ENCODE measurements at regions not wholly inside any gene's neighbourhood (a gene's known extent, or its start where the extent isn't known, plus 50 kb on each side); places are given as distances from the start of the nearest gene placed in this dataset.

DNA sequence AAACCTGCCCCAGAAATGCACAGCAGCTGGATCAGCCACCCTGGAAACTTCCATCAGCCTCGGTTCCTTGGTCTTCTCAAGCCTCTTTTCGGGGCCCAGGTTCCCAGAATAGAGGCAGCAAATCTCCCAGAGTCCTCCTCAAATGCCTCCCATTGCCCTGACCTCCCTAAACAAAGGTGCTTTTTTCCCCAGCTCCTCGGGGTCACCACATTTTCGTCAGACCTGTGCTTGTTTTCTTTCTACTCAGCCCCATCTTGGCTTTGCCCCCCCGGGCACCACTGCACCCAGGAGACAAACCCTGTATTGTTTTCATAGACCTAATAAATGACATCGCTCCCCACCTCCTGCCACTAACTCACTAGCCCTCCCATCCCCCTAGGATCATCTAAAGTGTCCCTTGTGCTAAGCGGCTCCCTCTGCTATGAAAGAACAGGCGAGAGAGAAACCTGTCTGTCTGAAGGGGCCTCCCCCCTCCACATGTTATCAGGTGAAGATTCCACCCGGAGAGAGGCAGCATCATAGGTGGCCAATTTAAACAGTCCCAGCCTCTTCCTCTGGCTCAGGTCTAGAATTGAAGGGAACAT is 451.1 kb downstream of the SOX9 start:
- TF ChIP-seq, protein P1, sequence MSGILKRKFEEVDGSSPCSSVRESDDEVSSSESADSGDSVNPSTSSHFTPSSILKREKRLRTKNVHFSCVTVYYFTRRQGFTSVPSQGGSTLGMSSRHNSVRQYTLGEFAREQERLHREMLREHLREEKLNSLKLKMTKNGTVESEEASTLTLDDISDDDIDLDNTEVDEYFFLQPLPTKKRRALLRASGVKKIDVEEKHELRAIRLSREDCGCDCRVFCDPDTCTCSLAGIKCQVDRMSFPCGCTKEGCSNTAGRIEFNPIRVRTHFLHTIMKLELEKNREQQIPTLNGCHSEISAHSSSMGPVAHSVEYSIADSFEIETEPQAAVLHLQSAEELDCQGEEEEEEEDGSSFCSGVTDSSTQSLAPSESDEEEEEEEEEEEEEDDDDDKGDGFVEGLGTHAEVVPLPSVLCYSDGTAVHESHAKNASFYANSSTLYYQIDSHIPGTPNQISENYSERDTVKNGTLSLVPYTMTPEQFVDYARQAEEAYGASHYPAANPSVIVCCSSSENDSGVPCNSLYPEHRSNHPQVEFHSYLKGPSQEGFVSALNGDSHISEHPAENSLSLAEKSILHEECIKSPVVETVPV (CRISPR knock-in tag; IDR thresholded peaks at IDR 0.05): no peak
- TF ChIP-seq, protein P2, sequence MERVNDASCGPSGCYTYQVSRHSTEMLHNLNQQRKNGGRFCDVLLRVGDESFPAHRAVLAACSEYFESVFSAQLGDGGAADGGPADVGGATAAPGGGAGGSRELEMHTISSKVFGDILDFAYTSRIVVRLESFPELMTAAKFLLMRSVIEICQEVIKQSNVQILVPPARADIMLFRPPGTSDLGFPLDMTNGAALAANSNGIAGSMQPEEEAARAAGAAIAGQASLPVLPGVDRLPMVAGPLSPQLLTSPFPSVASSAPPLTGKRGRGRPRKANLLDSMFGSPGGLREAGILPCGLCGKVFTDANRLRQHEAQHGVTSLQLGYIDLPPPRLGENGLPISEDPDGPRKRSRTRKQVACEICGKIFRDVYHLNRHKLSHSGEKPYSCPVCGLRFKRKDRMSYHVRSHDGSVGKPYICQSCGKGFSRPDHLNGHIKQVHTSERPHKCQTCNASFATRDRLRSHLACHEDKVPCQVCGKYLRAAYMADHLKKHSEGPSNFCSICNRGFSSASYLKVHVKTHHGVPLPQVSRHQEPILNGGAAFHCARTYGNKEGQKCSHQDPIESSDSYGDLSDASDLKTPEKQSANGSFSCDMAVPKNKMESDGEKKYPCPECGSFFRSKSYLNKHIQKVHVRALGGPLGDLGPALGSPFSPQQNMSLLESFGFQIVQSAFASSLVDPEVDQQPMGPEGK (CRISPR knock-in tag; IDR thresholded peaks at IDR 0.05; ENCODE audit: borderline replicate concordance): no peak
- TF ChIP-seq CSDC2 (CRISPR knock-in tag; IDR thresholded peaks at IDR 0.05) (no peak), GLIS3 (CRISPR knock-in tag; IDR thresholded peaks at IDR 0.05) (no peak), ZNF565 (CRISPR knock-in tag; conservative IDR thresholded peaks at IDR 0.05; ENCODE audit: low read depth) (no peak), ZNF70 (CRISPR knock-in tag; IDR thresholded peaks at IDR 0.05) (no peak), RARB (CRISPR knock-in tag; IDR thresholded peaks at IDR 0.05) (no peak), ZFP30 (CRISPR knock-in tag; IDR thresholded peaks at IDR 0.05) (no peak)
- TF ChIP-seq, protein P3, sequence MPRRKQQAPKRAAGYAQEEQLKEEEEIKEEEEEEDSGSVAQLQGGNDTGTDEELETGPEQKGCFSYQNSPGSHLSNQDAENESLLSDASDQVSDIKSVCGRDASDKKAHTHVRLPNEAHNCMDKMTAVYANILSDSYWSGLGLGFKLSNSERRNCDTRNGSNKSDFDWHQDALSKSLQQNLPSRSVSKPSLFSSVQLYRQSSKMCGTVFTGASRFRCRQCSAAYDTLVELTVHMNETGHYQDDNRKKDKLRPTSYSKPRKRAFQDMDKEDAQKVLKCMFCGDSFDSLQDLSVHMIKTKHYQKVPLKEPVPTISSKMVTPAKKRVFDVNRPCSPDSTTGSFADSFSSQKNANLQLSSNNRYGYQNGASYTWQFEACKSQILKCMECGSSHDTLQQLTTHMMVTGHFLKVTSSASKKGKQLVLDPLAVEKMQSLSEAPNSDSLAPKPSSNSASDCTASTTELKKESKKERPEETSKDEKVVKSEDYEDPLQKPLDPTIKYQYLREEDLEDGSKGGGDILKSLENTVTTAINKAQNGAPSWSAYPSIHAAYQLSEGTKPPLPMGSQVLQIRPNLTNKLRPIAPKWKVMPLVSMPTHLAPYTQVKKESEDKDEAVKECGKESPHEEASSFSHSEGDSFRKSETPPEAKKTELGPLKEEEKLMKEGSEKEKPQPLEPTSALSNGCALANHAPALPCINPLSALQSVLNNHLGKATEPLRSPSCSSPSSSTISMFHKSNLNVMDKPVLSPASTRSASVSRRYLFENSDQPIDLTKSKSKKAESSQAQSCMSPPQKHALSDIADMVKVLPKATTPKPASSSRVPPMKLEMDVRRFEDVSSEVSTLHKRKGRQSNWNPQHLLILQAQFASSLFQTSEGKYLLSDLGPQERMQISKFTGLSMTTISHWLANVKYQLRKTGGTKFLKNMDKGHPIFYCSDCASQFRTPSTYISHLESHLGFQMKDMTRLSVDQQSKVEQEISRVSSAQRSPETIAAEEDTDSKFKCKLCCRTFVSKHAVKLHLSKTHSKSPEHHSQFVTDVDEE (CRISPR knock-in tag; IDR thresholded peaks at IDR 0.05): no peak
- TF ChIP-seq, protein P4, sequence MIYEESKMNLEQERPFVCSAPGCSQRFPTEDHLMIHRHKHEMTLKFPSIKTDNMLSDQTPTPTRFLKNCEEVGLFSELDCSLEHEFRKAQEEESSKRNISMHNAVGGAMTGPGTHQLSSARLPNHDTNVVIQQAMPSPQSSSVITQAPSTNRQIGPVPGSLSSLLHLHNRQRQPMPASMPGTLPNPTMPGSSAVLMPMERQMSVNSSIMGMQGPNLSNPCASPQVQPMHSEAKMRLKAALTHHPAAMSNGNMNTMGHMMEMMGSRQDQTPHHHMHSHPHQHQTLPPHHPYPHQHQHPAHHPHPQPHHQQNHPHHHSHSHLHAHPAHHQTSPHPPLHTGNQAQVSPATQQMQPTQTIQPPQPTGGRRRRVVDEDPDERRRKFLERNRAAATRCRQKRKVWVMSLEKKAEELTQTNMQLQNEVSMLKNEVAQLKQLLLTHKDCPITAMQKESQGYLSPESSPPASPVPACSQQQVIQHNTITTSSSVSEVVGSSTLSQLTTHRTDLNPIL (CRISPR knock-in tag; IDR thresholded peaks at IDR 0.05; ENCODE audit: low read depth): no peak
